NCI-H2227 (cell line): ENCODE measurements at regions not wholly inside any gene's neighbourhood (a gene's known extent, or its start where the extent isn't known, plus 50 kb on each side); places are given as distances from the start of the nearest gene placed in this dataset.
"Not testable (repeated sequence)": the region's sequence is repeated elsewhere in the genome, so short reads cannot be mapped to it uniquely, and the experiment has no call there.

ENCODE experiments used
- DNase-seq: peaks from one replicate; lab custom pipeline; 2025; ENCODE audit not compliant: unreplicated experiment; lab: John Stamatoyannopoulos, UW

DNA sequence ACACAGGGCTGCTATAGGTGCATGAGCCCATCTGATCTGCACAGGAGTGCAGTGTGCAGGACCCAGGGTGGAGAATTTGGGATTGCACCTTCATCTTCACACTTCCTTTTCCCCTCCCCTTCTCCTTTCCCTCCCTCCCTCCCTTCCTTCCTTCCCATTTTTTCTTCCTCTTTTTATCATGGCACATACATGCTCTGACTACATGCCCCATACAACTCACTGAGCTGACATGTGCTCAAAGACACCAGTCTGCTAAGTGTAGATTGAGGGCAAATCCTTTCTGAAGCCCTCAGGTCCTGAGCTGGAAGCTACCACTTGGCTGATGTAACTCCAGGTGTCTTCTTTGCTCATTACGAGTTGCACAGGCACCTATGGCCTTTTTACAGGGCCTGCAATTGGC lies 365.3 kb upstream of the ZNF32 start:
- no peak for DNase-seq

DNA sequence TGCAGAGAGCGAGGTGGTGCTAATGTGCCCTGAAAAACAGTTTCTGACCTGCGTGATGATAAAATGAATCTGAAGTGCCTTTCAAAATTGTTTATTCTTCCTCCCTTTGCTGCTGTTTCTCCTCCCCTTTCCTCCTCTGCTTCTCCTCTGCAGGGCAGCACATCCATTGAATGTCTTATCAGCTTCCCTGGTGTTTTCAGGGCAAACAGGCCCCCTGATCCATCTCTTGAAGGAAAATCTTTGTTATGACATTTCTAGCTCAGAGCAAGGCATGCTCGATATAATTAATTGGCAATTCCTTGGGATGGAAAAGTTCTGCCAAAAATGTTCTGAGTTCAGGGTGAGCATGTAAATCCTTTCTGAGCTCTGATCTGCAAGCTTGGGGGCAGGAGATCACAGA lies 364.2 kb upstream of the ZNF32 start:
- DNase-seq = no peak

DNA sequence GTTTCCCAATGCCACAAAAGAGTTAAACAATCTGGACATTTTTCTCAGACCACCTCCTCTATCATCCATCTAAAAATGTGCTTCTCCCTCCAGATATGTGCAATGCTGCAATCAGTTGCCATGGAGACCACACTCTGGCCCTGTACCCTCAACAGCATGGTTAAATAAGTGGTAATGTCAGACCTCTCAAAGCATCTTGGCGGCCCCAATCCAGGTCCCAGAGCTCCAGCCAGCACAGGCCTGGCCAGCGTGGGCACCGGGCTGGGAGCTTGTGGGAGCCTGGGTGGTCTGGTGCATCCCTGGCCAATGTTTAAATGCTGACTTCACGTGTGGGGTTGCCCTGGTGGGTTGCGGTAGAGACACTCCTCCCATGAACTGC lies 362.9 kb upstream of the ZNF32 start:
- no peak for DNase-seq

DNA sequence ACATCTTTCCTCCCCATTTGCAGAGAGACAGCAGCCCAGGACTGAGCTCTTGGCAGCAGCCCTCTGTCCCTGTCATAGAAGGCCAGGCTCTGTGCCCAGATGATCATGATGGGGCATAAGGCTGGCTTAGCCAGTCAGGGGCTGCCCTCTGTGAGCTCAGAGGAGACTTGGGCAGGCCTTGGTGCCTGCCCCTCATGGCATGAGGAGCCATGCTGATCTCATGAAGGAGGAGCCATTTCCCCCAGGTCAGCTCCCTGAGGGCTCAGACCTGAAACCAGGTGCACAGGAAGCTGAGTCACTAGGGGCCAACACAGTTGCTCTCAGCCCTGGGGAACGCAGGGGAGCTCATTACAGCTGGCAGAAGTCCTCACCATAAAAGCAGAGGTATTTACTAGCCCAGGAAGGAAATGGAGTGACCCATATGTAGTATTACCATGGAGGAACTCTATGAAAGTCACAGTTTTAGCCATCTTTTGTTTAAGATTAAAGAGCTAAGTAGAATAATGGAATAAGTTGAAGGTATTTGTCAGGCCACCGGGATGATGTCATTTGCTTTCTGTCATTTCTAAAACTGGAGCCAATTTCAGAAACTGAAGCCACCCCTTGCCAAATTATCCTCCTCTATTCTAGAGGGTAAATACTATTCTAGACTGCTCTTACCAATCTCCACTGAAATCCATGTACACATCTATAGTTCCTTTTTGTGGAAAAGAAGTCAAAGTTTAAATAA lies 362.4 kb upstream of the ZNF32 start:
- no peak for DNase-seq

DNA sequence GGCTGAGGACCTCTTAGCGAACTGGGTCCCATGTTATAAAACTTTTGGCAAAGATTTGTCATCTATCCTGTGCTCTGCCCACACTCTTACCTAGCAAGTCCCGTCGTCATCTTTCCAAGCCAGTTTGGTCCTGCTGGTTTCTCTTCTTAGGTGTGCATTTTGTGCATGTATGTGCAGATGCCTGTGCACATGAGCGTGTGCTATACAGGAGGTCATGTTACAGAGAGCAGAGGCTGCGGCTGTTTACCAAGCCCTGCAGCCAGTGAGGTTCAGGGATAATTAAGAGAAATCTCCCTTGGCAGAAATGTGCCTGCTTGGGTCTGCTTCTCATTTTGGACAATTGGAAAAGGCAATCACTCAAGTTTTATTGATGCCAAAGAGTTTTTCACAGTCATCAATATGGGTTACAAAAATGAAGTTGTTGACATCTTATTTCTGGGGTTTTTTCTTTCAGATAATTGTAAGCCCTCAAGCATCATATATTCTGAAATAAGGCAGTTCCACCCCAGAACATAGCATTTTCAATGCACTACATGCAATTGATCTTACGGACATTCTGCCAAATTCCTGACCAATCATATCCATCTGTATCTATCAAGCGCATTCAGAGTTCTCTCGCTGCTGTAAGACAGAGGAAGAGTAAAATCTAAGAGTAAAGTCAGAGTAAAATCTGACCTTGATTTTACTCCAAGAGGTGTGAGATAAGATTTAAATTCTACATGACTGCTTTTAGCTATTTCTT lies 361.4 kb upstream of the ZNF32 start:
- no peak for DNase-seq

DNA sequence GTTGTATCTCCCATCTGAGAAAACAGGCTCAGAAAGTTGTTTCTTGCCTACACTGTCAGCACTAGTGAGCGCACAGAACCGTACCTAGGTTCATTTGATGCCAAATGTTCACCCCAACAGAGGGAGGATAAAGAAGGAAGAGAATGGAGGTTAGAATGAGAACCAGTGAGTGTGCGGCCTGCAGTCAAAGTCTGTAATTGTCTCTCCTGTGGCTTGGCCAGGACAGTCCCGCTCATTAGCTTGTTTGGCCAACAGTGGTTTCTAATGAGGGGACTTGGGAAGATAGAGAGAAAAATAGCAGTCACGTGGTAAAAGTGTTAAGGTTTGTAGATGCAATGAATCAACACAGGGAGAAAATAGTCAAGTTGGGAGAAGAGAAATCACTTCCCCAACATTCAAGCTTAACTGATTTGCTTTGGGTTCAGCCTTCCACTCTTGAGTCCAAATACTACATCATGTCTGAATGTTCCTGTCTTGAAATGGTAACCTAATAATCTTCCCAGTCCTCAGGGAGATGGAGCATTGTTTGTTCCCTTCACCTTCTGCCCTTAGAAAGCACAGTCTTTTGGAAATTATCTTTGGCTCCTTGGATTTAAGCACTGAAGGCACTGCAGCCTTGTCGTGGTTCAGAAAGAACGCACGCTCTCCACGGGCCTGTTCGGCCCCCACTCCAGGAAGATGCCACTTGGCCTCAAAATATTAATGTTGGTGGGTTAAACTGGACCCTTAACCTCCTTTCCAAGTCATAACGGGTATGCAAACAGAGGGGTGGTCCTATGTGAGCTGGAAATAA lies 360.4 kb upstream of the ZNF32 start:
- DNase-seq = no peak

DNA sequence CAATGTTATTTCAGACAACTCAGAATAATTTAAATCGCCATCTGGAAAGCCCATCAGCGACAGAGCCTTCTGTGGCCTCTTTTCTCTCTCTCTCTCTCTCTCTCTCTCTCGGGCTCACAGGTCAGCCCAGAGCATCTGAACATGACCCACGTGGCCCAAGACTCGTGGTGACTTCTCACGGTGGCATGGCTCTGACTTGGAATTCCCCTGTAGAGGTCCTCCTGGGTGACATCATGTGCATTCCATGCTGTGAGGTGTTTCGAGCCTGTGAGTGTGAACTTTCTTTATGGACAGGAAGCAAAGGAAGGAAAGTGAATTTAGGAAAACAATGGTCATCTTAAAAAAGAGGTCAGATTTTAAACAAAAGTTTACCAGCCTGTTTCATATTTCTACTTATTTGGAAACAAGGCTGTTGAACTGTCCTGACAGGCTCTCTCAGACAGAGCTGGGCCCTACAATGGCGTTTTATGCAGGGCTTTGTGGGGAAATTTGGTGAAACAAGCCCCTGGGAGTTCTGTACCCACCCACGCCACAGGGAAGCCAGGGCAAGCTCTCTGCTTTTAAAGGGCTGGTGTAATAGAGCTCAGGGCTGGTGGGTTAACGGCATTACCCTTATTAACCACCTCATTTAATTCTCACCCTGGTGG lies 359.7 kb upstream of the ZNF32 start:
- no peak for DNase-seq

DNA sequence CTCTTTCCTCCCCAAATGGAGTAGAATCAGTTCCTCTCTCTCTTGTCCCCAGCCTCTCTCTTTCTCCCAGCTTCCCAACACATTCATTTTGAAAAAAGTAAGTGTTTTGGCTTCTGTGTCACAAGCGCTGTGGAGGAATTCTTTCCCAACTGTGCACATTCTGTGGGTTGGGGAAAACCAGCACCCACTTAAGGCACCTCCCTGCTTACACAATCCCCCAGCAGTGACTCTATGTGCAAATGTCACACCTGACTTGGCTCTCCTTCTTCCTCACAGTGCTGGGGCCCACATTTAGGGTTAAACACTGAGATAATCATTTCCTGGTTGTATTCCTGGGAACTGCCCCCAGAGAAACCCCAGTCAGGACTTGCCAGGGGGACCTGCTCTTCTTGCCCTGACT lies 358.1 kb upstream of the ZNF32 start:
- DNase-seq = no peak

DNA sequence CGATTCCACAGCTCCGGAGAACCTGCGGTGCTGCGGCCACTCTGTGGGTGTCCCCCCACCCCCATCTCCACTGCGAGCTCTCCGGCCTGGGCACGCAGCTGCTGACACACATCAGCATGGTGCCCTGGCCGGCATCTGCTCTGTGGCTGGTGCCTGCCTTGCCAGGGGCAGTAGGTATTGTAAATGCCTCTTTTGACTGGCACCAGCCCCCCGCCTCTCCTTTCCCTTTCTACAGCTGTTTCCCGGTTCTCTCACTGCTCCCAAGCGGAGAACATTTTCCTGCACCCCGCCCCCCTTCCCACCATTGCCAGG lies 357.1 kb upstream of the ZNF32 start:
- no peak for DNase-seq

DNA sequence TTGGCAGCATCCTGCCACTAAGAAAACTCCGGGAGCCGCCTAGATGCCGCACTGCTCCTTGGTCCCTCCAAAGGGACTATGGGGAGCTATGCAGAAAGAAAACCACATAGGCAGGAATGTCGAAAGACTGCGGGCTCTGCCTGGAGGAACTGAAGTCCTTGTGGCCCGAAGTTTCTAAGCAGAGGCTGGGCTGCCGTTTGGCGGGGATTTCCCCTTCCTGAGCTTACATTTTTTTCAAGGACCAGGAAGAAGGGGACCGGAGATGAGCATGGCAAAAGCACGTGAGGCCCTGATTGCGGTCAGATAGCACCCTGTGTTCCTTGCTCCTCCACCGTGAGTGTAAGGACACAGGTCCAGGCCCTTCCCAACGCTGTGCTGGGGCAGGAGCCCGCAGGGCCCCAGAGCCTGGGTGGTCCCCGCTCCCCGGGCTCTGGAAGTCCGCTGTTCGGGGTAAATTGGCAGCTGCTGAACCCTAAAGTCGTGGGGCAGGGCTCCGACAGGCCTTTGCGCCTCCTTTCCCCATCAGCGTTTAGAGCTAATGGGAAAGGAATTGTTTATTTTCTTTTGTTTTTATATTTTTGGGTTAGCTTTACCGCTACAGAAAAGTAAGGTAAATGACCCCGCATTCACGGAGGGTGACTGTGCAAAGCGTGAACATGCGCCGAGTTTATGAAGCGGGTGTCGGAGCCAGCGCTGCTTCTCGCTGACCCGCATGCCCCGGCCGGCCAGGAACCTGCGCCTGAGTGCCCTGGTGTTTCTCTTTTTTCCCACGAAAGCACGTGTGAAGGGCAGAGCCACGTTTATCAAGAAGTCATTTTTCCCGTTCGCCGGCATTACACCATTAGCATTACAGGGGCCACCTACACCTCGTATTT lies 356.5 kb upstream of the ZNF32 start:
- DNase-seq = no peak

DNA sequence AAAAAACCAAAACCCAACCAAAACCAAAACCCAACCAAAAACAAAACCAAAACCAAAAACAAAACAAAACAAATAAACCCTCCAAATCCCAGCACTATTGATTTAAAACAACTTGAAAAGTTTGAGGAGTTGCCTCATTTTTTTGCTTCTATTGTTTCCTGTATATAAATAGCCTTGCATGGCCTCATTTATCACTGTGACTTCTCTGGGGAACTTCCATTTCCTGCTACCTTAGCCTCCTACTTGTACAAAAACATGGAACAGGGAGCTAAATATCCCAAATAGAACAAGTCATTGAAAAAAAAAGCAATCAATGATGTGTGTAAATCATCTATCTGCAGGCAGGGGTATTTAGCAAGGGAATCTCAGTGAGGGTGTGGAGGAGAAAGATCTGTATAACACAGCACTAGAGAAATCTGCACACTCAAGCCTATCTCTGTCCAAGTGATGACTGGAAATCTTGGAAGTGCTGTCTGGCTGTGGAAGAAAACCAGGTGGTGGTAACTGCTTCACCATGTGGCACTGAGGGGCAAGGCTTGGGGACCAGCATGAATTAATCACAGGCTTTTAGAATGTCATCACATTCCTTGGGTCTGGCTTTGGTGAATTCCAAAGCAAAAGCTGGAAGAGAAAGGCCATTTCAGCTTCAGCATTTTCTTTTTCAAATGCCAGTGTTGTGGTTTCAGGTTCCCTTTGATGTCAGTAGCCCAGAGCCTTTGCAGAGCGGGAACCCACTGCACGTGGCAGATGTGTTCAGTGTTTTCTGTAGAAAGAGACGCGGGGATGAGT lies 349.5 kb upstream of the ZNF32 start:
- DNase-seq = no peak

DNA sequence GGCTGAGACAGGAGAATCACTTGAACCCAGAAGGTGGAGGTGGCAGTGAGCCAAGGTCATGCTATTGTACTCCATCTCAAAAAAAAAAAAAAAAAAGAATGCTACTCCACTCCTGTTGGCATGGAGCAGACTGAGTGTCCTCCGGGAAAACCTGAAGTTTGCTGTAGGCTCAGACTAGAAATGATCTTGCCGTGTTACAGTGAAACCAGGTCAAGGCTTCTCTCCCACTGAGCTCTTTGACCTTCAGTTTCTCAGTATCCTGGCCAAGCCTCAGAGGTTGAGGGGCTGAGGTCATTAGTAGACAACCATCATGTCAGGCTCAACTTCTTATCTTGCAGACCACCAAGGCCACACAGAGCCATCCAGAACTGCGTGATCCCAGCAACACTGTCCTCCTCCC lies 348.6 kb upstream of the ZNF32 start:
- no peak for DNase-seq

DNA sequence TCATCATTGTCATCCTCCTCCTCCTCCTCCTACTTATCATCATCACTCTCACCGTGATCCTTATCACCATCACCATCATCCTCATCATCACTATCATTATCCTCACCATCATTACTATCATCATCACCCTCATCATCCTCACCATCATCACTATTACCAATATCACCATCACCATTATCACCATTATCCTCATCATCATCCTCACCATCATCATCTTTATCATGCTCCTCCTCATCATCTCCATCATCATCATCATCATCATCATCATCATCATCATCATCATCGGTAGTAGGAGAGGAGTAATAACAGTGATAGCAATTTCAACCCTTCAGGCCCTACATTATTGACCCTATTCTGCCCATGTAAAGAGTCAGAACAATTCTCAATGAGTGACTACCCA lies 345.9 kb upstream of the ZNF32 start:
- DNase-seq = no peak

DNA sequence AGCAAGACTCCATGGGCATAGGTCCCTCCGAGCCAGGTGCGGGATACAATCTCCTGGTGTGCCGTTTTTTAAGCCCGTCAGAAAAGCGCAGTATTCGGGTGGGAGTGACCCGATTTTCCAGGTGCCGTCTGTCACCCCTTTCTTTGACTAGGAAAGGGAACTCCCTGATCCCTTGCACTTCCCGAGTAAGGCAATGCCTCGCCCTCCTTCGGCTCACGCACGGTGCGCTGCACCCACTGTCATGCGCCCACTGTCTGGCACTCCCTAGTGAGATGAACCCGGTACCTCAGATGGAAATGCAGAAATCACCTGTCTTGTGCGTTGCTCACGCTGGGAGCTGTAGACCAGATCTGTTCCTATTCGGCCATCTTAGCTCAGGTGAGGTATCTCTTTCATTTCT lies 344.1 kb upstream of the ZNF32 start:
- DNase-seq = not testable (repeated sequence)

DNA sequence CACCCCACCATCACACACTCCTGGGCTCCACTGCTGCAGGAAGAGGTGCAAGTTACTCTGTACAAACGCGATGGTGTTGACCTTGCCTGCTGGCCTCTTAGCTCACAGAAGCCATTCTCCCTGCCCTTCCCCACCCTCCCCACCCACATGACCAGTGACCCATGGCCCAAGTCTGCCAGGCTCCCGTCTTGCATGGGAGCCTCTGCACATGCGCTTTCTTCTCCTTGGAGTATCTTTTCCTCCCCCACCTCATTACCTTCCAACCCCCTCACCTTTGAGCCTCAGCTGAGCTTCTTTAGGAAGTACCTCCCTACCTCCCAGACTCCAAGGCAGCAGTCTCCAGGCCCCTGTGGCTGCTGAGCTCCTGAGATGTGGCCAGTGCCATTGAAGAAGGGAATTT lies 337.7 kb upstream of the ZNF32 start:
- no peak for DNase-seq

DNA sequence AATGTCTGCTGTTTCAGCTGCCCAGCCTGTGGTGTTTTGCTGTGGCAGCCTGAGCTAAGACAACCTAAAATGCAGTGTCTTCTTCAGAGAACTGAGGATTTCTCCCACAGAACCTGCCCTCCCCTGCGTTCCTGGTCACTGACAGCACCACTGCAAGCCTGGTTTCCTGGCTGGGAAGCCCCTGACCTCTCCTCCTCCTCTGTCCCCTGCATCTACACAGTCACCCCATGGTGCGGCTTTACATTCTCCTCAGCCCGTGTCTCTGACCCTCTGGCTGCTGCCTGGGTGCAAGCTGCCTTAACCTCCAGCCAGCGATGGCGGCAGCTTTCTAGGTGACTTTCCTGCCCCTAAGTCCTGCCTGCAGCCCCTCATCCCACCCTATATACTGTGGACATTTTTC lies 337.3 kb upstream of the ZNF32 start:
- no peak for DNase-seq

DNA sequence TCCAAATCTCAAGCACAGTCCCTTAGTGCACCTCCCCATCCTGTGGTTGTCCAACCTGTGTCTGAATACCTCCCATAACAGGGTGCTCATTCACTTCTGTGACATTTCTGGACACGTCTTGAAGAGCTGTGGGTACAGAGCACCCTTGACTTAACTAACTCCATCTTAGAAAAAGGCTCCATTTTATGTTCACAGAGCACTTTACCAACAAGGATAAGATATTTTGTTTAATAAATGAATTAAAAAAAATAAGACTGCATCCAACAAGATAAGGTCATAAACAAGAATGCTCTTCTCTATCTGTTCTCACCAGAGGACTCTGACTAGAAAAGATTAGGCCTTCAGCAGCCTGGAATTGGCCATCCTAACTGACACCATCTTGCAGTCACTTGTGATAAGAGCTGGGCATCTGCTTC lies 335.2 kb upstream of the ZNF32 start:
- DNase-seq = no peak

DNA sequence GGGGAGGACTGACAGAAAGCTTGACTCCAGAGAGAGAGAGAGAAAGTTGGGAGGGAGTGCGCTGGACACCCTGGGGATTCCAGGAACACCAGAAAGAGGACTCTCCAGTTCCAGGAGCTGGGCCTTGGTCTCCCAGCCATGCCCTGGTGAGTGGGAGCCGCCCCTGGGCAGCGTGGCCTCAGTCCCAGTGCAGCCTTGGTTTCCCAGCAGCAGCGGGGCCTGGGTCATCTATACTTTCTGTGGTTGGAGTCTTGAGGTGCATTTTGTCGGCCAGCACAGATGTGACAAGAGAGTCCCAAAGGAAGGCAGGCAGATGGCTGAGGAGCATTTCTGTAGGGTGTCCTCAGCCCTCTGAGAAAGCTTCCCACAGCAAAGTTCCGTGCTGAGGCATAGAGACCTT lies 334.7 kb upstream of the ZNF32 start:
- DNase-seq = no peak

DNA sequence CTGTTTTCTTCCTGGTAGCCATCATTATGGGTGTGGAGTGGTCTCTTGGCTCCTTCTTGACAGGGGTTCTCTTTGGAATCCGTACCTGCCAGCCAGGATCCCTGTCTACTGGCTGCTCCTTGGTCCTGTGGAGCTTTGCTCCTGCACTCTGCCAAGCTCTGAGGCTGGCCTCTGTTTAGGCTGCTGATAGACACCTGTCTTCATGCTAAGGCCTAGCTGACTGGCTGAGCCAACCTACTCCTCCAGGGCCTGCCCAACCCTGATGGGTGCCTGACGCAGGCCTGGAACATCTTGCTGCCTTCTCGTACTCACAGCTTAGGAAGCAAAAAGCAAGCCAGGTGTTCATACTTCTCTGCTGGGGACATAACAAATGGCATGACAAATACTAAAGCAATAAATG lies 333.6 kb upstream of the ZNF32 start:
- no peak for DNase-seq

DNA sequence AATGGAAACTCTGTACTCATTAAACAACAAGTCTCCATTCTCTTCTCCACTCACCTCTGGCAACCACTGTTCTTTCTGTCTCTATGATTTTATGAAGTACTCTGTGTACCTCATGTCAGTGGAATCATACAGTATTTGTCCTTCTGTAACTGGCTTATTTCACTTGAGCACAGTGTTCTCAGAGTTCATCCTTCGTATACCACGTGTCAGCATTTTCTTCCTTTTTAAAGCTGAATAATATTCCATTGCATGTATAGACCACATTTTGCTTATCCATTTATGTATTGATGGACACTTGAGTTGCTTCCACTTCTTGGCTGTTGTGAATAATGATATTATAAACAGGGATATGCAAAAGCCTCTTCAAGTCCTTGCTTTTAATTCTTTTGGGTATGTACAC lies 333.0 kb upstream of the ZNF32 start:
- no peak for DNase-seq
